HEK293 (cell line): ENCODE measurements at regions not wholly inside any gene's neighbourhood (a gene's known extent, or its start where the extent isn't known, plus 50 kb on each side); places are given as distances from the start of the nearest gene placed in this dataset.

ENCODE experiments used
- GFI1B ChIP-seq: fragments of 450-650 bp; formaldehyde crosslinking; IDR thresholded peaks from 2 replicates; pipeline ENCODE4 v1.5.1; 2016; ENCODE audit warnings: missing biosample characterization, missing genetic modification characterization
- KLF16 ChIP-seq: fragments of 450-650 bp; formaldehyde crosslinking; IDR thresholded peaks from 2 replicates; pipeline ENCODE4 v1.5.1; 2017; ENCODE audit warnings: missing biosample characterization, missing genetic modification characterization
- WT1 ChIP-seq: fragments of 450-650 bp; formaldehyde crosslinking; IDR thresholded peaks from 2 replicates; pipeline ENCODE4 v1.5.1; 2016; ENCODE audit warnings: missing biosample characterization, missing genetic modification characterization
- YY1 ChIP-seq: fragments of 450-650 bp; formaldehyde crosslinking; IDR thresholded peaks from 2 replicates; pipeline ENCODE4 v1.5.1; 2018; ENCODE audit warnings: missing biosample characterization, missing genetic modification characterization
- ZEB2 ChIP-seq: fragments of 450-650 bp; formaldehyde crosslinking; IDR thresholded peaks from 2 replicates; pipeline ENCODE4 v1.5.1; 2016; ENCODE audit warnings: missing biosample characterization, missing genetic modification characterization
- ZFHX2 ChIP-seq: fragments of 450-650 bp; formaldehyde crosslinking; conservative IDR thresholded peaks from 2 replicates; pipeline ENCODE4 v1.5.1; 2016; ENCODE audit warnings: missing biosample characterization, missing genetic modification characterization
- ZFP3 ChIP-seq: fragments of 450-650 bp; formaldehyde crosslinking; IDR thresholded peaks from 2 replicates; pipeline ENCODE4 v1.5.1; 2016; ENCODE audit warnings: low read depth, missing biosample characterization, missing genetic modification characterization
- ZNF112 ChIP-seq: fragments of 450-650 bp; formaldehyde crosslinking; IDR thresholded peaks from 2 replicates; pipeline ENCODE4 v1.5.0; 2017; ENCODE audit warnings: missing biosample characterization, missing genetic modification characterization
- ZNF114 ChIP-seq: fragments of 450-650 bp; formaldehyde crosslinking; IDR thresholded peaks from 2 replicates; pipeline ENCODE4 v1.5.0; 2017; ENCODE audit warnings: missing biosample characterization, missing genetic modification characterization
- ZNF157 ChIP-seq: fragments of 450-650 bp; formaldehyde crosslinking; IDR thresholded peaks from 2 replicates; pipeline ENCODE4 v1.5.1; 2016; ENCODE audit warnings: missing biosample characterization, missing genetic modification characterization
- ZNF214 ChIP-seq: fragments of 450-650 bp; formaldehyde crosslinking; IDR thresholded peaks from 2 replicates; pipeline ENCODE4 v1.5.1; 2017; ENCODE audit warnings: missing biosample characterization, mild to moderate bottlenecking, missing genetic modification characterization, borderline replicate concordance
- ZNF274 ChIP-seq, 2 experiments: fragments of 200-500 bp in 1 of 2; fragments of 450-650 bp in 1 of 2; sonication (Bioruptor generic) in 1 of 2; formaldehyde crosslinking in 1 of 2; IDR thresholded peaks; 2 replicates each; pipeline versions ENCODE4 v1.5.1 to v1.6.1; 2014 to 2016; ENCODE audit warnings: borderline replicate concordance in 1 of 2, inconsistent platforms in 1 of 2, low read length in 1 of 2, missing biosample characterization in 1 of 2, missing genetic modification characterization in 1 of 2
- ZNF433 ChIP-seq: fragments of 450-650 bp; formaldehyde crosslinking; IDR thresholded peaks from 2 replicates; pipeline ENCODE4 v1.5.1; 2016; ENCODE audit warnings: missing biosample characterization, missing genetic modification characterization, low read depth
- ZNF510 ChIP-seq: fragments of 450-650 bp; formaldehyde crosslinking; IDR thresholded peaks from 2 replicates; pipeline ENCODE4 v1.5.1; 2018; ENCODE audit warnings: mild to moderate bottlenecking, missing genetic modification characterization, missing biosample characterization; ENCODE audit not compliant: insufficient replicate concordance
- ZNF555 ChIP-seq: fragments of 450-650 bp; formaldehyde crosslinking; conservative IDR thresholded peaks from 2 replicates; pipeline ENCODE4 v1.5.1; 2017; ENCODE audit warnings: missing biosample characterization, mild to moderate bottlenecking, missing genetic modification characterization, inconsistent platforms
- ZNF768 ChIP-seq: fragments of 450-650 bp; formaldehyde crosslinking; IDR thresholded peaks from 2 replicates; pipeline ENCODE4 v1.5.1; 2018; ENCODE audit warnings: missing biosample characterization, mild to moderate bottlenecking, missing genetic modification characterization
- ZNF785 ChIP-seq: fragments of 450-650 bp; formaldehyde crosslinking; IDR thresholded peaks from 2 replicates; pipeline ENCODE4 v1.5.1; 2016; ENCODE audit warnings: missing biosample characterization, missing genetic modification characterization
- TF ChIP-seq, protein P1 (sequence below): fragments of 450-650 bp; formaldehyde crosslinking; IDR thresholded peaks from 2 replicates; pipeline ENCODE4 v1.5.1; 2017; ENCODE audit warnings: missing biosample characterization, mild to moderate bottlenecking, missing genetic modification characterization, moderate library complexity
- TF ChIP-seq, protein P2 (sequence below): fragments of 450-650 bp; formaldehyde crosslinking; IDR thresholded peaks from 2 replicates; pipeline ENCODE4 v1.5.1; 2016; ENCODE audit warnings: missing biosample characterization, missing genetic modification characterization
- TF ChIP-seq, protein P3 (sequence below): fragments of 450-650 bp; formaldehyde crosslinking; IDR thresholded peaks from 2 replicates; pipeline ENCODE4 v1.5.1; 2017; ENCODE audit warnings: missing biosample characterization, missing genetic modification characterization
- TF ChIP-seq, protein P4 (sequence below): sonication (generic); formaldehyde crosslinking; IDR thresholded peaks from 2 replicates; pipeline ENCODE4 v1.8.1; 2022; ENCODE audit warnings: mild to moderate bottlenecking, moderate library complexity, missing genetic modification reagents
- TF ChIP-seq, protein P5 (sequence below): fragments of 450-650 bp; formaldehyde crosslinking; IDR thresholded peaks from 2 replicates; pipeline ENCODE4 v1.5.1; 2016; ENCODE audit warnings: missing biosample characterization, missing genetic modification characterization, borderline replicate concordance

DNA sequence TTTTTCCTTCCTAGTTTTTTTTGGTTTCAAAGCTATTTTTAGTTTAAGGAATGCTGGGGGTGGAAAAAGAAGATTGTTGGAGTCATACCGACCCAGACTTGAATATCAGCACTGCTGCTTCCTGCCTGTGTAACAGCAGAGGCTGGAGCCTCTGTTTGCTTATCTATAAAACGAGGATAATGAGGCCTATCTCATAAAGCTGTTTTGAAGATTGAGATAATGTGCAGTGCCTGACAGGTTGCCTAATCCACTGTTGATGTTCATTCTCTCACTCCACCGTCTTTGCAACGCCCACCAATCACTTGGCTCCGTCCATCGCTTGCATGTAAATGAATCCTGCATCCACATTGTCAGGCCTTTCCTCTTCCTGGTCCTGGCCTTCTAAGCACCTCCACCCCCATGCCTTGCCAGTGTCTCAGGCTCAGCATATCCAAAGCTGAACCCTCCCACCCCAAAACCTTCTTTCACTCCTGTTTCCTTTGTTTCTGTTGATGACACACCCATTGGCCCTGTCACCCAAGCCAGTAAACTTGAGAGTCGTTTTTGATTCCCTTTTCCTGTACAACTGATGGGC lies 94.9 kb downstream of the MEX3B start (continued):
- TF ChIP-seq ZNF112 (tag by site-specific recombination) (no peak), WT1 (tag by site-specific recombination) (peak; percentile 89), ZNF555 (tag by site-specific recombination) (no peak), ZEB2 (tag by site-specific recombination) (peak; percentile 86), ZFHX2 (tag by site-specific recombination) (peak; percentile 82), ZNF768 (tag by site-specific recombination) (no peak), ZFP3 (tag by site-specific recombination) (no peak), ZNF785 (tag by site-specific recombination) (no peak), ZNF274 (IDR thresholded peaks at IDR 0.05; ENCODE audit: low read length) (no peak), ZNF274 (tag by site-specific recombination; IDR thresholded peaks at IDR 0.05; ENCODE audit: borderline replicate concordance) (no peak), YY1 (tag by site-specific recombination) (no peak), GFI1B (tag by site-specific recombination) (0 out of 2 replicates have a peak, but pooled peaks have one; percentile 26), ZNF510 (tag by site-specific recombination) (no peak), KLF16 (tag by site-specific recombination) (peak; percentile 78; the same call in 1 of the 2 replicates), ZNF433 (tag by site-specific recombination) (no peak), ZNF214 (tag by site-specific recombination) (no peak), ZNF114 (tag by site-specific recombination) (no peak), ZNF157 (no peak)
- TF ChIP-seq, protein P1, sequence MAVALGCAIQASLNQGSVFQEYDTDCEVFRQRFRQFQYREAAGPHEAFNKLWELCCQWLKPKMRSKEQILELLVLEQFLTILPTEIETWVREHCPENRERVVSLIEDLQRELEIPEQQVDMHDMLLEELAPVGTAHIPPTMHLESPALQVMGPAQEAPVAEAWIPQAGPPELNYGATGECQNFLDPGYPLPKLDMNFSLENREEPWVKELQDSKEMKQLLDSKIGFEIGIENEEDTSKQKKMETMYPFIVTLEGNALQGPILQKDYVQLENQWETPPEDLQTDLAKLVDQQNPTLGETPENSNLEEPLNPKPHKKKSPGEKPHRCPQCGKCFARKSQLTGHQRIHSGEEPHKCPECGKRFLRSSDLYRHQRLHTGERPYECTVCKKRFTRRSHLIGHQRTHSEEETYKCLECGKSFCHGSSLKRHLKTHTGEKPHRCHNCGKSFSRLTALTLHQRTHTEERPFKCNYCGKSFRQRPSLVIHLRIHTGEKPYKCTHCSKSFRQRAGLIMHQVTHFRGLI (tag by site-specific recombination), result peak; percentile 37
- TF ChIP-seq, protein P2, sequence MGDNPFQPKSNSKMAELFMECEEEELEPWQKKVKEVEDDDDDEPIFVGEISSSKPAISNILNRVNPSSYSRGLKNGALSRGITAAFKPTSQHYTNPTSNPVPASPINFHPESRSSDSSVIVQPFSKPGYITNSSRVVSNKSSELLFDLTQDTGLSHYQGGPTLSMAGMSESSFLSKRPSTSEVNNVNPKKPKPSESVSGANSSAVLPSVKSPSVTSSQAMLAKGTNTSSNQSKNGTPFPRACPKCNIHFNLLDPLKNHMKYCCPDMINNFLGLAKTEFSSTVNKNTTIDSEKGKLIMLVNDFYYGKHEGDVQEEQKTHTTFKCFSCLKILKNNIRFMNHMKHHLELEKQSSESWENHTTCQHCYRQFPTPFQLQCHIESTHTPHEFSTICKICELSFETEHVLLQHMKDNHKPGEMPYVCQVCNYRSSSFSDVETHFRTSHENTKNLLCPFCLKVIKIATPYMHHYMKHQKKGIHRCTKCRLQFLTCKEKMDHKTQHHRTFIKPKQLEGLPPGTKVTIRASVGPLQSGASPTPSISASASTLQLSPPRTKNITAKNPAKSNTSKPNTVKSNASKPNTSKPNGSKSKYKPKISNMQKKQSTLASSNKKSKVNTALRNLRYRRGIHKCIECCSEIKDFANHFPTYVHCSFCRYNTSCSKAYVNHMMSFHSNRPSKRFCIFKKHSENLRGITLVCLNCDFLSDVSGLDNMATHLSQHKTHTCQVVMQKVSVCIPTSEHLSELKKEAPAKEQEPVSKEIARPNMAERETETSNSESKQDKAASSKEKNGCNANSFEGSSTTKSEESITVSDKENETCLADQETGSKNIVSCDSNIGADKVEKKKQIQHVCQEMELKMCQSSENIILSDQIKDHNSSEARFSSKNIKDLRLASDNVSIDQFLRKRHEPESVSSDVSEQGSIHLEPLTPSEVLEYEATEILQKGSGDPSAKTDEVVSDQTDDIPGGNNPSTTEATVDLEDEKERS, result no peak
- TF ChIP-seq, protein P3, sequence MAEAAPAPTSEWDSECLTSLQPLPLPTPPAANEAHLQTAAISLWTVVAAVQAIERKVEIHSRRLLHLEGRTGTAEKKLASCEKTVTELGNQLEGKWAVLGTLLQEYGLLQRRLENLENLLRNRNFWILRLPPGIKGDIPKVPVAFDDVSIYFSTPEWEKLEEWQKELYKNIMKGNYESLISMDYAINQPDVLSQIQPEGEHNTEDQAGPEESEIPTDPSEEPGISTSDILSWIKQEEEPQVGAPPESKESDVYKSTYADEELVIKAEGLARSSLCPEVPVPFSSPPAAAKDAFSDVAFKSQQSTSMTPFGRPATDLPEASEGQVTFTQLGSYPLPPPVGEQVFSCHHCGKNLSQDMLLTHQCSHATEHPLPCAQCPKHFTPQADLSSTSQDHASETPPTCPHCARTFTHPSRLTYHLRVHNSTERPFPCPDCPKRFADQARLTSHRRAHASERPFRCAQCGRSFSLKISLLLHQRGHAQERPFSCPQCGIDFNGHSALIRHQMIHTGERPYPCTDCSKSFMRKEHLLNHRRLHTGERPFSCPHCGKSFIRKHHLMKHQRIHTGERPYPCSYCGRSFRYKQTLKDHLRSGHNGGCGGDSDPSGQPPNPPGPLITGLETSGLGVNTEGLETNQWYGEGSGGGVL, result peak; percentile 30; the same call in 1 of the 2 replicates
- TF ChIP-seq, protein P4, sequence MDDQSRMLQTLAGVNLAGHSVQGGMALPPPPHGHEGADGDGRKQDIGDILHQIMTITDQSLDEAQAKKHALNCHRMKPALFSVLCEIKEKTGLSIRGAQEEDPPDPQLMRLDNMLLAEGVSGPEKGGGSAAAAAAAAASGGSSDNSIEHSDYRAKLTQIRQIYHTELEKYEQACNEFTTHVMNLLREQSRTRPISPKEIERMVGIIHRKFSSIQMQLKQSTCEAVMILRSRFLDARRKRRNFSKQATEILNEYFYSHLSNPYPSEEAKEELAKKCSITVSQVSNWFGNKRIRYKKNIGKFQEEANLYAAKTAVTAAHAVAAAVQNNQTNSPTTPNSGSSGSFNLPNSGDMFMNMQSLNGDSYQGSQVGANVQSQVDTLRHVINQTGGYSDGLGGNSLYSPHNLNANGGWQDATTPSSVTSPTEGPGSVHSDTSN (CRISPR knock-in tag), result no peak
- TF ChIP-seq, protein P5, sequence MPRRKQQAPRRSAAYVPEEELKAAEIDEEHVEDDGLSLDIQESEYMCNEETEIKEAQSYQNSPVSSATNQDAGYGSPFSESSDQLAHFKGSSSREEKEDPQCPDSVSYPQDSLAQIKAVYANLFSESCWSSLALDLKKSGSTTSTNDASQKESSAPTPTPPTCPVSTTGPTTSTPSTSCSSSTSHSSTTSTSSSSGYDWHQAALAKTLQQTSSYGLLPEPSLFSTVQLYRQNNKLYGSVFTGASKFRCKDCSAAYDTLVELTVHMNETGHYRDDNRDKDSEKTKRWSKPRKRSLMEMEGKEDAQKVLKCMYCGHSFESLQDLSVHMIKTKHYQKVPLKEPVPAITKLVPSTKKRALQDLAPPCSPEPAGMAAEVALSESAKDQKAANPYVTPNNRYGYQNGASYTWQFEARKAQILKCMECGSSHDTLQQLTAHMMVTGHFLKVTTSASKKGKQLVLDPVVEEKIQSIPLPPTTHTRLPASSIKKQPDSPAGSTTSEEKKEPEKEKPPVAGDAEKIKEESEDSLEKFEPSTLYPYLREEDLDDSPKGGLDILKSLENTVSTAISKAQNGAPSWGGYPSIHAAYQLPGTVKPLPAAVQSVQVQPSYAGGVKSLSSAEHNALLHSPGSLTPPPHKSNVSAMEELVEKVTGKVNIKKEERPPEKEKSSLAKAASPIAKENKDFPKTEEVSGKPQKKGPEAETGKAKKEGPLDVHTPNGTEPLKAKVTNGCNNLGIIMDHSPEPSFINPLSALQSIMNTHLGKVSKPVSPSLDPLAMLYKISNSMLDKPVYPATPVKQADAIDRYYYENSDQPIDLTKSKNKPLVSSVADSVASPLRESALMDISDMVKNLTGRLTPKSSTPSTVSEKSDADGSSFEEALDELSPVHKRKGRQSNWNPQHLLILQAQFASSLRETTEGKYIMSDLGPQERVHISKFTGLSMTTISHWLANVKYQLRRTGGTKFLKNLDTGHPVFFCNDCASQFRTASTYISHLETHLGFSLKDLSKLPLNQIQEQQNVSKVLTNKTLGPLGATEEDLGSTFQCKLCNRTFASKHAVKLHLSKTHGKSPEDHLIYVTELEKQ (tag by site-specific recombination), result peak; percentile 97
- TF ChIP-seq, all 188 proteins: peak for 67
